ENCODE measurements at regions not wholly inside any gene's neighbourhood (a gene's known extent, or its start where the extent isn't known, plus 50 kb on each side); places are given as distances from the start of the nearest gene placed in this dataset.

DNA sequence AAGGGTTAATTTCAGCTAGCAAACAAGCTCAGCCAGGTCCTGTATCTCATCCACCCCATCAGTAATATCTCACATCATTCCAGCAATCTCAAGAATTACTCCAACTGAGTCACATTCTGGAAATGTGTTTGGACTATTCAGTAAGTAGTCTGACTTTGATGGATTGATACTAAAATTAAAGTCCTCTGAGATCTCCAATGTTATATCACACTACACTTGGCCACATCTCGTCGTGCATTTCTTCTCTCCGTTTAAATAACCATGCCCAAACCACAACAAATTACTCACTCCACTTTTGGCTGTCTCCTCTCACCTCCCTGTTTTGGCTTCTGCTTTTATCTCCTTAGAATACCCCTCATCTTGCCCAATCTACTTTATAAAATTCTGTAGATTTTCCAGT lies 292.2 kb downstream of the PYDC2 start:
- no peak for DNase-seq (ENCODE audit: low read depth)
- in situ Hi-C loops (cut with HindIII; ENCODE audit: low sequenced_read_pairs) = no loop called here
- H3K4me3 ChIP-seq (ENCODE audit: low read depth, low read length) = no peak overlapping the region
- TF ChIP-seq, protein P1, sequence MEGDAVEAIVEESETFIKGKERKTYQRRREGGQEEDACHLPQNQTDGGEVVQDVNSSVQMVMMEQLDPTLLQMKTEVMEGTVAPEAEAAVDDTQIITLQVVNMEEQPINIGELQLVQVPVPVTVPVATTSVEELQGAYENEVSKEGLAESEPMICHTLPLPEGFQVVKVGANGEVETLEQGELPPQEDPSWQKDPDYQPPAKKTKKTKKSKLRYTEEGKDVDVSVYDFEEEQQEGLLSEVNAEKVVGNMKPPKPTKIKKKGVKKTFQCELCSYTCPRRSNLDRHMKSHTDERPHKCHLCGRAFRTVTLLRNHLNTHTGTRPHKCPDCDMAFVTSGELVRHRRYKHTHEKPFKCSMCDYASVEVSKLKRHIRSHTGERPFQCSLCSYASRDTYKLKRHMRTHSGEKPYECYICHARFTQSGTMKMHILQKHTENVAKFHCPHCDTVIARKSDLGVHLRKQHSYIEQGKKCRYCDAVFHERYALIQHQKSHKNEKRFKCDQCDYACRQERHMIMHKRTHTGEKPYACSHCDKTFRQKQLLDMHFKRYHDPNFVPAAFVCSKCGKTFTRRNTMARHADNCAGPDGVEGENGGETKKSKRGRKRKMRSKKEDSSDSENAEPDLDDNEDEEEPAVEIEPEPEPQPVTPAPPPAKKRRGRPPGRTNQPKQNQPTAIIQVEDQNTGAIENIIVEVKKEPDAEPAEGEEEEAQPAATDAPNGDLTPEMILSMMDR (IDR thresholded peaks at IDR 0.05; ENCODE audit: low read depth, low read length, missing control alignments) = no peak

DNA sequence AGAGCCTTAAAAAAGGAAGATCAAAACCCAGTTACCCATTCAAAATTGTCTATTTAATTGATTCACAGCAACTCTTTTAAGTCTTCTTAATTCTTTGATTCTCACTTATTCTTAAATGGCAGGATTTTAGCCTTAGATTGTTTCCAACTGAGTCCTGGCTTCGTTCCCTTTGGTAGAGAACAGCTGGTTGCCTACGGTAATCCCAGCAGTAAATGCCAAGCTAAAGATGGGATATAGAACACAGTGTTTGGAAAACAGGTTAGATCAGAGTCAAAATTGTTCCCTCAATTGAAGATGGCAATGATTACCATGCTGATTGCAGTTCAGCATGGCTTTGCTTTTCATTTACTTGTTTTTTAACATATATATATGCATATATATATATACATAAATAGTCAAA lies 300.9 kb downstream of the PYDC2 start:
- in situ Hi-C loops (cut with HindIII; ENCODE audit: low sequenced_read_pairs) = no loop called here
- H3K4me3 ChIP-seq (ENCODE audit: low read depth, low read length) = no peak overlapping the region
- DNase-seq (ENCODE audit: low read depth) = peak; percentile 33
- TF ChIP-seq, protein P1 (IDR thresholded peaks at IDR 0.05; ENCODE audit: low read depth, low read length, missing control alignments) = no peak

DNA sequence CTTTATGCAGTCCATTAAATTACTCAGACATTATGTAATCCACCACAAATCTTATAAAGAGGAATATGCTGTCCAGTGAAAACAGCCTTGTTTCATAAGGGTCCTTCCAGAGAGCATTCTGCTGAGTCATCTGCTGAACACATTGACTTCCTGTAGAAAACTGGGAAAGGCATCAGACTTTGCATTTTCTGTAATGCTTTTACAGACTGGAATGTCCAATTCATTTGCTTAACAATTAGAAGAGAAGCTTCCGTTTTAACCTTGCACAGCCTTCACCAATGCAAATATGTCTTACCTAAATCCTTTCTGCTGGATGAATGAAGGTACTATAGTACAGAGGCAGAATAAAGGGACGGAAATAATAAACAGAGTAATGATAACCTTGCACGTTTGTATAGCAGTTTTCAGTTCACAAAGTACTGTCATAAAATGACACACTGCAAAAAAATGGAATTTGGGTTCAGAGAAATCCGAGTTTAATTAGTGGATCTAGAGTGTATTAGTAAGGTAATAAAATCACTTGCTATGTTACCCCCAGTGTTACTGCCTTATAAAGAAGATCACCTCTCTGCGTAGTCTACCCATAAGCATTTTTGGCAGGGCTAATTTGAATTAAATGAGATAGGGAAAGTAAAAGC lies 301.5 kb downstream of the PYDC2 start:
- TF ChIP-seq, protein P1 (IDR thresholded peaks at IDR 0.05; ENCODE audit: low read depth, low read length, missing control alignments) = no peak
- in situ Hi-C loops (cut with HindIII; ENCODE audit: low sequenced_read_pairs) = no loop called here
- no peak overlapping the region for H3K4me3 ChIP-seq (ENCODE audit: low read depth, low read length)
- DNase-seq (ENCODE audit: low read depth) = peak; percentile 89

DNA sequence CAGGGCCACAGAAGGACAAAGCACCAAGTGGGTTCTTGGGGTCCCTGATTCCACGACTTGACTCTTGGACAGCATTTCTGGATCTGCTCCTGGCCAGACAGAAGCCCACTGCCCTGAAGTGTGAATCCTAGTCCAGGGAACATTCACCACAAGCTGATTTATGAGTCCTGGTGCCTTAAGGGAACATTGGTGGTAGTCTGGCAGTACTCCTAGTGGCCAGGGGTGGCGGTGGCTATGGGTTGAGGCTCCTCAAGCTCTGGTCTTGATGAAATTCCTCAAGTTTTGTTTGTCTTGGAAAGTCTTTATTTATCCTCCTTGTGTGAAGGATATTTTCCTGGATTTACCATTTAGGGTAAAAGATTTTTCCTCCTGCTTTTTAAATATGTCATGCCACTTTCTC lies 307.5 kb downstream of the PYDC2 start:
- no peak overlapping the region for H3K4me3 ChIP-seq (ENCODE audit: low read depth, low read length)
- TF ChIP-seq, protein P1 (IDR thresholded peaks at IDR 0.05; ENCODE audit: low read depth, low read length, missing control alignments) = peak; percentile 11
- no peak for DNase-seq (ENCODE audit: low read depth)
- in situ Hi-C loops (cut with HindIII; ENCODE audit: low sequenced_read_pairs) = no loop called here

DNA sequence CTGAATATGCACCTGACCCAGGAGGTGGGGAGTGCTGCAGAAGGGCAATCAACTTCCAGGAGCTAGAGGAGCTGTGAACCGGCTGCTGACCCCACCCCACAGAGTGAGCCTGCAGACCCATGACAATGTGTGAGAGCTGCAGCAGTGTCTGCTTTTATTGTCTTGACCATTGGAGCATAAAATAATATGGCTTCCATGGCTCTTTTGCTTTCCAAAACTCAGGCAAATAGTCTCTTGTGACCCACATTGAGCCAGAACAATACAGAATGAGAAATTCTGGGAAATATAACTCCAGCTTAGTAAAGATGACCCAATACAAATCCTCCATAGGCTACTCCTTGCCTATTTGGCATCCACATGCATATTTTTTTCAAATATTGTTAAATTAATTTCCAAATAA lies 309.6 kb downstream of the PYDC2 start:
- in situ Hi-C loops (cut with HindIII; ENCODE audit: low sequenced_read_pairs) = no loop called here
- TF ChIP-seq, protein P1 (IDR thresholded peaks at IDR 0.05; ENCODE audit: low read depth, low read length, missing control alignments) = no peak
- H3K4me3 ChIP-seq (ENCODE audit: low read depth, low read length) = no peak overlapping the region
- DNase-seq (ENCODE audit: low read depth) = no peak

DNA sequence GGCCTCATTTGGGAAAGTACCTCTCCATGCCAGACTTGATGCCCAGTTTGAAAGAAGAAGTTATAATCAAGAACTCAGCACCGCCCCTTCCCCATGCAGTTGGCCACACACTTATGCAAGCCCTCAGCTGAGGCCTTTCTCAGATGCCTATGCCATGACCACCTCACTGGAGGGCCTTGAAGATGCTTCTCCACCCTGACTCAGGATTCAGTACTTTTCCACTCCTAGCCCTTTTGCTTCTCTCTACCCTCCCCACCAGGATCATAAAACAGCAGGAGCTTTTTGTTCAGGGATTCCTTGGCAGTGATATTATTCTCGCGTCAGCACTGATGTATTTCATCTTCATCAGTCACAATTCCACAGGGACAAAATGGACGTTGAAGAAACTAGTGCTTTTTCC lies 313.5 kb downstream of the PYDC2 start:
- TF ChIP-seq, protein P1 (IDR thresholded peaks at IDR 0.05; ENCODE audit: low read depth, low read length, missing control alignments) = no peak
- no peak overlapping the region for H3K4me3 ChIP-seq (ENCODE audit: low read depth, low read length)
- in situ Hi-C loops (cut with HindIII; ENCODE audit: low sequenced_read_pairs) = no loop called here
- DNase-seq (ENCODE audit: low read depth) = peak; percentile 95
